Endothelial cell (in vitro differentiated cells): ENCODE measurements at regions not wholly inside any gene's neighbourhood (a gene's known extent, or its start where the extent isn't known, plus 50 kb on each side); places are given as distances from the start of the nearest gene placed in this dataset.

Source experiments
- DNase-seq: peaks from one replicate; pipeline ENCODE4 v3.0.0; 2021; ENCODE audit warnings: low spot score
- H3K27ac Mint-ChIP-seq: one replicate; pipeline ENCODE4 v1.8.0; 2021; ENCODE audit warnings: mixed read lengths, inconsistent platforms; ENCODE audit not compliant: unreplicated experiment
- H3K27me3 Mint-ChIP-seq: one replicate; pipeline ENCODE4 v1.8.0; 2021; ENCODE audit warnings: mild to moderate bottlenecking, moderate library complexity, mixed read lengths, inconsistent platforms; ENCODE audit not compliant: unreplicated experiment
- H3K36me3 Mint-ChIP-seq: one replicate; pipeline ENCODE4 v1.8.0; 2021; ENCODE audit warnings: mild to moderate bottlenecking, low read depth, mixed read lengths, inconsistent platforms; ENCODE audit not compliant: unreplicated experiment
- H3K4me1 Mint-ChIP-seq: one replicate; pipeline ENCODE4 v1.8.0; 2021; ENCODE audit warnings: mild to moderate bottlenecking, mixed read lengths, inconsistent platforms; ENCODE audit not compliant: unreplicated experiment
- H3K4me3 Mint-ChIP-seq: one replicate; pipeline ENCODE4 v1.8.0; 2021; ENCODE audit warnings: mild to moderate bottlenecking, mixed read lengths, inconsistent platforms; ENCODE audit not compliant: unreplicated experiment
- H3K9me3 Mint-ChIP-seq: one replicate; pipeline ENCODE4 v1.8.0; 2021; ENCODE audit warnings: mixed read lengths, inconsistent platforms; ENCODE audit not compliant: unreplicated experiment
- TF ChIP-seq, protein P1 (sequence below): fragments of 200-600 bp; sonication (generic); IDR thresholded peaks from one replicate; pipeline ENCODE4 v1.5.0; 2021; ENCODE audit warnings: antibody characterized with exemption; ENCODE audit not compliant: unreplicated experiment

DNA sequence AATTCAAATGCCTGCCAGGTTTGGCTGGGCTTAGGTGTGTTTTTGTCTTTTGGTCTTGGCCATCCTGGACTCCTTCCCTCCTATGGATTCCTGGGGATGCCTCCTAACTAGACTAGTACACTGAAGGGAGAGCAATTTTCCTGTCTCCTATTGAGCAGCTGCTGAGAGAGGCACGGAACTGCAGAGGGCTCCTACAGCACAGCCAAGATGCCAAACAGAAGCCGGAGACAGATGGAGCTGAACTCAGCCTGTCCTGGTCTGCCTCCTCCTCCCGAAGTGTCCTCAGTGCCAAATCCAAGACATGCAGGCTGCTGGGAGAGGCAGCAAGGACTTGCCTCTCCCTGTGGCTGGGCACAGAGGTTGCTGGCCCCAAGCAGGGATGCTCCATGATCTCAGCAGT lies 256.6 kb upstream of the PROK2 start:
- no peak overlapping the region for H3K27ac Mint-ChIP-seq
- H3K36me3 Mint-ChIP-seq, result peaks cover 3% of the 10 kb centered on the region
- TF ChIP-seq, protein P1, sequence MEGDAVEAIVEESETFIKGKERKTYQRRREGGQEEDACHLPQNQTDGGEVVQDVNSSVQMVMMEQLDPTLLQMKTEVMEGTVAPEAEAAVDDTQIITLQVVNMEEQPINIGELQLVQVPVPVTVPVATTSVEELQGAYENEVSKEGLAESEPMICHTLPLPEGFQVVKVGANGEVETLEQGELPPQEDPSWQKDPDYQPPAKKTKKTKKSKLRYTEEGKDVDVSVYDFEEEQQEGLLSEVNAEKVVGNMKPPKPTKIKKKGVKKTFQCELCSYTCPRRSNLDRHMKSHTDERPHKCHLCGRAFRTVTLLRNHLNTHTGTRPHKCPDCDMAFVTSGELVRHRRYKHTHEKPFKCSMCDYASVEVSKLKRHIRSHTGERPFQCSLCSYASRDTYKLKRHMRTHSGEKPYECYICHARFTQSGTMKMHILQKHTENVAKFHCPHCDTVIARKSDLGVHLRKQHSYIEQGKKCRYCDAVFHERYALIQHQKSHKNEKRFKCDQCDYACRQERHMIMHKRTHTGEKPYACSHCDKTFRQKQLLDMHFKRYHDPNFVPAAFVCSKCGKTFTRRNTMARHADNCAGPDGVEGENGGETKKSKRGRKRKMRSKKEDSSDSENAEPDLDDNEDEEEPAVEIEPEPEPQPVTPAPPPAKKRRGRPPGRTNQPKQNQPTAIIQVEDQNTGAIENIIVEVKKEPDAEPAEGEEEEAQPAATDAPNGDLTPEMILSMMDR, result no peak
- H3K27me3 Mint-ChIP-seq, result peaks cover 9% of the 10 kb centered on the region
- peaks cover 26% of the 10 kb centered on the region for H3K4me1 Mint-ChIP-seq
- H3K4me3 Mint-ChIP-seq, result no peak overlapping the region
- DNase-seq, result no peak
- no peaks in the 10 kb centered on the region for H3K9me3 Mint-ChIP-seq

DNA sequence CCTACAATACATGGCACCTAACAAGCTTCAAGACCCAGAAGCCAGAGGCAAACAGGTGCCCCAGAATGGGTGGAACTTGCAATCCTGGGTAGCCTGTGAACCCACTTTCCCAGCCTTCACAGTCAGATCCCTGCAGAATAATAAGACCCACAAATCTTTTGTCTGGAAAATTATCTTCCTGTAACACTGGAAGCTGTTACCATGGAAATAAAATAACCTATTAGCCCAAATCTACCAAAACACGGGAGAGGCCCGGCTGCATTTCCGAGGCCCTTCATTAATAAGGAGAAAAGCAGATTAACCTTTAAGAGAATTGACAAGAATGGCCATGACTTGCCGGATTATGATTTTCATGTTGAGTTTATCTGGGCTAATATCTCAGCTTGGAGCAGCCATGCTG lies 256.1 kb upstream of the PROK2 start:
- H3K36me3 Mint-ChIP-seq, result peaks cover 3% of the 10 kb centered on the region
- H3K27me3 Mint-ChIP-seq, result peaks cover 9% of the 10 kb centered on the region
- no peak overlapping the region for H3K4me3 Mint-ChIP-seq
- DNase-seq, result no peak
- H3K27ac Mint-ChIP-seq, result no peak overlapping the region
- H3K4me1 Mint-ChIP-seq, result peaks cover 26% of the 10 kb centered on the region
- TF ChIP-seq, protein P1, result no peak
- H3K9me3 Mint-ChIP-seq, result no peaks in the 10 kb centered on the region

DNA sequence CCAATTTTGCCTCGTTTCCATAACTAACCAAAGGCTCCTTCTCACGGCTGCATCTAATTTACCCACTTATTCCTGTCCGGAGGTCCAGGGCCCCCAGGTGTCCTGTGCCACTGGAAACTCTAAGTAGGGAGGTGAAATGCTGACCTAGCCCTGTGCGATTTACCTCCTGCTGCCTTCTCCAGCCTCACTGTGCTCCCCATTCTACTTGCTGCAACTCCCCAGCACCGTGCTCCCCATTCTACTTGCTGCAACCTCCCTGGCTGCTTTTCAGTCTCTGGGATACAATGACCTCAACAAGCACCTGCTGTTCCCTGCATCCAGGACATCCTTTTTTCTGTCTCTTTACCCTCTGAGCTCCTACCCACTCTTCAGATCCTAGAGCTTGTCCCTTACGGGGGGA lies 254.7 kb upstream of the PROK2 start:
- Mint-ChIP-seq H3K4me1 (peaks cover 26% of the 10 kb centered on the region), H3K36me3 (peaks cover 3% of the 10 kb centered on the region), H3K27ac (no peak overlapping the region), H3K9me3 (no peaks in the 10 kb centered on the region), H3K4me3 (no peak overlapping the region), H3K27me3 (peaks cover 9% of the 10 kb centered on the region)
- DNase-seq, result no peak
- TF ChIP-seq, protein P1, result no peak

DNA sequence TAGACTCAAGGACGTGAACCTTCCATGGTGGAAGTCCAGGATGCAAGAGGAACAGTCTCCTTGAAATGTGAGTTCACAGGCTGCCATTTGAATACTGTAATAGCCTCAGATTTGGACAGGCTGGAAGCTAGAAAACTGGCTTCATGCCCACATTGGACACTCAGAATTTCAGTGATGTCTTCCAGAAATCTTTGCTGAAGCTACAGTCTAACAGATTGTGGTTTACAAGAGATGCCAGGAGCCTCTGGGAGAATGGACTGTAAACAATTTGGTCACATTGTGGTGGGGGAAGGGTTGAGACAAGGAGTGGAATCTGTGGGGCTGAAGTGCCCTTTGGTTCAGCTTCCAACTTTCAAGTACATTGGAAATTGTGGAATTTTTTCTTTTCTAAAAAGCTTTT lies 252.0 kb upstream of the PROK2 start:
- Mint-ChIP-seq H3K27me3 (peaks cover 5% of the 10 kb centered on the region), H3K9me3 (no peaks in the 10 kb centered on the region), H3K27ac (no peak overlapping the region), H3K4me1 (peaks cover 9% of the 10 kb centered on the region), H3K36me3 (peaks cover 3% of the 10 kb centered on the region), H3K4me3 (no peak overlapping the region)
- no peak for DNase-seq
- TF ChIP-seq, protein P1, result no peak

DNA sequence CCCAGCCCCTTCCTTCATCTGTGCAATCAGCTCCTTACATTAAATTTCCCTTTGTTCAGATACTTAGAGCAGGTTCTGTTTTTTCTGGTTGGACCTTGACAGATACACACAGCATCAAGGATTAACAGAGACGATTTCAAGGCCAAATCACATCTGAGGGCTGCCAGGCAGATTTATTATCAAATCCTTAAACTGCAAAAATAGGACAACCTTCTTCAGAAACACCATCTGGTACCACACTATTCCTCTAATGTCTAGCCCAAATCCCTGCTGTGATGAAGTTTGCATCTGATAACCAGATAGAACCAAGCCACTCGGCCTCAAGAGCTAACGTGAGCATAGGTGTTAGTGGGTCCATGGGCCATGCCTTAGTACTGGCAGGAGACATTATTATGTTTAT lies 250.7 kb upstream of the PROK2 start:
- no peak for DNase-seq
- H3K4me1 Mint-ChIP-seq, result peaks cover 9% of the 10 kb centered on the region
- H3K27ac Mint-ChIP-seq, result no peak overlapping the region
- H3K9me3 Mint-ChIP-seq, result no peaks in the 10 kb centered on the region
- H3K27me3 Mint-ChIP-seq, result peaks cover 6% of the 10 kb centered on the region
- TF ChIP-seq, protein P1, result no peak
- H3K4me3 Mint-ChIP-seq, result no peak overlapping the region
- peaks cover 3% of the 10 kb centered on the region for H3K36me3 Mint-ChIP-seq
